Panc1 (cell line): ENCODE measurements at regions not wholly inside any gene's neighbourhood (a gene's known extent, or its start where the extent isn't known, plus 50 kb on each side); places are given as distances from the start of the nearest gene placed in this dataset.

Experiments
- ATAC-seq: fragments of 200-7000 bp; cut with Tn5 transposase; 2 replicates; pipeline ENCODE4 v1.9.1; 2020; ENCODE audit warnings: mild to moderate bottlenecking, moderate library complexity
- BruUV-seq: library from RNA; stranded (reverse); fragments of 400-500 nt; replicated peaks from 2 replicates; lab custom pipeline; 2021; lab: Mats Ljungman, UMichigan
- CTCF ChIA-PET: fragments of 300-600 bp; sonication (Branson Sonifier 250); formaldehyde crosslinking; loops from one replicate; lab custom pipeline; 2022; ENCODE audit warnings: antibody characterized with exemption; lab: Charles Lee
- POLR2A ChIA-PET: fragments of 300-600 bp; sonication (Branson Sonifier 250); formaldehyde crosslinking; loops from one replicate; lab custom pipeline; 2022; ENCODE audit warnings: antibody characterized with exemption; lab: Charles Lee
- DNase-seq: peaks from one replicate; pipeline ENCODE4 v3.0.0-alpha.2; 2010; ENCODE audit warnings: low read depth, low spot score
- H3K27ac ChIP-seq: 2 replicates; pipeline ENCODE4 v1.5.1; 2011; ENCODE audit warnings: mild to moderate bottlenecking, low read length, inconsistent platforms
- H3K27me3 ChIP-seq: fragments of 200-500 bp; sonication (Bioruptor generic); 2 replicates; pipeline ENCODE4 v1.6.0; 2014; ENCODE audit warnings: low read length, inconsistent platforms; ENCODE audit not compliant: control insufficient read depth, insufficient read depth
- H3K36me3 ChIP-seq: fragments of 200-500 bp; sonication (Bioruptor generic); 2 replicates; pipeline ENCODE4 v1.5.1; 2014; ENCODE audit warnings: inconsistent platforms, mild to moderate bottlenecking, low read length, moderate library complexity; ENCODE audit not compliant: control insufficient read depth, insufficient read depth
- H3K4me1 ChIP-seq: 2 replicates; pipeline ENCODE4 v1.5.1; 2011; ENCODE audit warnings: inconsistent platforms, mild to moderate bottlenecking, low read length, moderate library complexity; ENCODE audit not compliant: control insufficient read depth, insufficient read depth
- H3K4me3 ChIP-seq, 2 experiments: 2 replicates each; pipeline ENCODE4 v1.5.1; 2011 to 2012; ENCODE audit warnings: low read depth in 2 of 2, low read length in 2 of 2, mild to moderate bottlenecking in 2 of 2, inconsistent platforms in 1 of 2, moderate library complexity in 1 of 2
- H3K9me3 ChIP-seq: fragments of 200-500 bp; sonication (Bioruptor generic); 2 replicates; pipeline ENCODE4 v1.5.1; 2014; ENCODE audit warnings: low read depth, mild to moderate bottlenecking, inconsistent platforms, low read length, moderate library complexity; ENCODE audit not compliant: control insufficient read depth, insufficient read depth
- POLR2AphosphoS5 ChIP-seq: IDR thresholded peaks from 2 replicates; pipeline ENCODE4 v1.6.1; 2012; ENCODE audit warnings: mild to moderate bottlenecking, low read depth, low read length, moderate library complexity
- SIN3A ChIP-seq: IDR thresholded peaks from 2 replicates; pipeline ENCODE4 v1.6.1; 2012; ENCODE audit warnings: low read depth, mild to moderate bottlenecking, low read length, moderate library complexity, borderline replicate concordance; ENCODE audit not compliant: insufficient read depth
- TCF7L2 ChIP-seq: IDR thresholded peaks from 2 replicates; pipeline ENCODE4 v1.6.1; 2011; ENCODE audit warnings: mild to moderate bottlenecking, low read depth, low read length, inconsistent platforms
- in situ Hi-C: cut with HindIII; loops from 2 replicates; pipeline ENCODE4 v1.10.0; 2016; ENCODE audit warnings: low sequenced_read_pairs, low pct_unique_long_range_greater_than_20kb
- intact Hi-C: fragments of 100-400 bp; cut with micrococcal nuclease; formaldehyde crosslinking; loops from one replicate; pipeline ENCODE4 v1.10.0; 2022; ENCODE audit not compliant: unreplicated experiment
- TF ChIP-seq, protein P1 (sequence below): fragments of 450-650 bp; IDR thresholded peaks from 2 replicates; pipeline ENCODE4 v1.5.1; 2017; ENCODE audit warnings: mild to moderate bottlenecking
- TF ChIP-seq, protein P2 (sequence below), 2 experiments: IDR thresholded peaks; 2 replicates each; pipeline ENCODE4 v1.6.1; 2011 to 2012; ENCODE audit warnings: low read depth in 2 of 2, control low read depth in 1 of 2, low read length in 1 of 2, mild to moderate bottlenecking in 1 of 2, moderate library complexity in 1 of 2; ENCODE audit not compliant: insufficient read depth in 1 of 2

DNA sequence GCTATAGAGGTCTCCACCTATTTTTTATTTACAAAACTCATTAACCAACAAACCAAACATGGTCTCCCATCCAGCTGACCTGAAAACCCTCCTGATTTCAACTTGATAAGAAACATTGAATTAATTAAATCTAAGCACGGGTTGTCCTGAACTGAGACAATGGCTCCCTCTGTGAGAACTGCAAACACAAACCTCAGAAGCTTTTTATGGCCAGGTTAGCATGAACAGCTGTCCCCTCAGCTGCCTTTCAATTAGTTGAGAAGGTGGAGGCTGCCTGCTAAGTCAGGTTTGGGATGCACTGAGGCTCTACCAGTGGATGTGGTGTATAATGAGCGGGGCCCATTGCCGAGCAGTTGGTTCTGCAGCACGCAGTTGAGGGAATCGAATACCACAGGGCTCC is 258.5 kb upstream of the DDX18 start:
- no peaks in the 10 kb centered on the region for H3K4me1 ChIP-seq
- CTCF ChIA-PET, result no interaction called here
- no peak for DNase-seq
- H3K36me3 ChIP-seq, result no peaks in the 10 kb centered on the region
- intact Hi-C loops (no loop called here), in situ Hi-C loops (no loop called here)
- H3K4me3 ChIP-seq, result no peak overlapping the region
- no peaks in the 10 kb centered on the region for H3K9me3 ChIP-seq
- no peaks in the 10 kb centered on the region for H3K27me3 ChIP-seq
- TF ChIP-seq SIN3A, result no peak
- TF ChIP-seq, protein P1, sequence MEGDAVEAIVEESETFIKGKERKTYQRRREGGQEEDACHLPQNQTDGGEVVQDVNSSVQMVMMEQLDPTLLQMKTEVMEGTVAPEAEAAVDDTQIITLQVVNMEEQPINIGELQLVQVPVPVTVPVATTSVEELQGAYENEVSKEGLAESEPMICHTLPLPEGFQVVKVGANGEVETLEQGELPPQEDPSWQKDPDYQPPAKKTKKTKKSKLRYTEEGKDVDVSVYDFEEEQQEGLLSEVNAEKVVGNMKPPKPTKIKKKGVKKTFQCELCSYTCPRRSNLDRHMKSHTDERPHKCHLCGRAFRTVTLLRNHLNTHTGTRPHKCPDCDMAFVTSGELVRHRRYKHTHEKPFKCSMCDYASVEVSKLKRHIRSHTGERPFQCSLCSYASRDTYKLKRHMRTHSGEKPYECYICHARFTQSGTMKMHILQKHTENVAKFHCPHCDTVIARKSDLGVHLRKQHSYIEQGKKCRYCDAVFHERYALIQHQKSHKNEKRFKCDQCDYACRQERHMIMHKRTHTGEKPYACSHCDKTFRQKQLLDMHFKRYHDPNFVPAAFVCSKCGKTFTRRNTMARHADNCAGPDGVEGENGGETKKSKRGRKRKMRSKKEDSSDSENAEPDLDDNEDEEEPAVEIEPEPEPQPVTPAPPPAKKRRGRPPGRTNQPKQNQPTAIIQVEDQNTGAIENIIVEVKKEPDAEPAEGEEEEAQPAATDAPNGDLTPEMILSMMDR, result no peak
- no peak for TF ChIP-seq TCF7L2
- no peak for TF ChIP-seq POLR2AphosphoS5
- TF ChIP-seq, protein P2, sequence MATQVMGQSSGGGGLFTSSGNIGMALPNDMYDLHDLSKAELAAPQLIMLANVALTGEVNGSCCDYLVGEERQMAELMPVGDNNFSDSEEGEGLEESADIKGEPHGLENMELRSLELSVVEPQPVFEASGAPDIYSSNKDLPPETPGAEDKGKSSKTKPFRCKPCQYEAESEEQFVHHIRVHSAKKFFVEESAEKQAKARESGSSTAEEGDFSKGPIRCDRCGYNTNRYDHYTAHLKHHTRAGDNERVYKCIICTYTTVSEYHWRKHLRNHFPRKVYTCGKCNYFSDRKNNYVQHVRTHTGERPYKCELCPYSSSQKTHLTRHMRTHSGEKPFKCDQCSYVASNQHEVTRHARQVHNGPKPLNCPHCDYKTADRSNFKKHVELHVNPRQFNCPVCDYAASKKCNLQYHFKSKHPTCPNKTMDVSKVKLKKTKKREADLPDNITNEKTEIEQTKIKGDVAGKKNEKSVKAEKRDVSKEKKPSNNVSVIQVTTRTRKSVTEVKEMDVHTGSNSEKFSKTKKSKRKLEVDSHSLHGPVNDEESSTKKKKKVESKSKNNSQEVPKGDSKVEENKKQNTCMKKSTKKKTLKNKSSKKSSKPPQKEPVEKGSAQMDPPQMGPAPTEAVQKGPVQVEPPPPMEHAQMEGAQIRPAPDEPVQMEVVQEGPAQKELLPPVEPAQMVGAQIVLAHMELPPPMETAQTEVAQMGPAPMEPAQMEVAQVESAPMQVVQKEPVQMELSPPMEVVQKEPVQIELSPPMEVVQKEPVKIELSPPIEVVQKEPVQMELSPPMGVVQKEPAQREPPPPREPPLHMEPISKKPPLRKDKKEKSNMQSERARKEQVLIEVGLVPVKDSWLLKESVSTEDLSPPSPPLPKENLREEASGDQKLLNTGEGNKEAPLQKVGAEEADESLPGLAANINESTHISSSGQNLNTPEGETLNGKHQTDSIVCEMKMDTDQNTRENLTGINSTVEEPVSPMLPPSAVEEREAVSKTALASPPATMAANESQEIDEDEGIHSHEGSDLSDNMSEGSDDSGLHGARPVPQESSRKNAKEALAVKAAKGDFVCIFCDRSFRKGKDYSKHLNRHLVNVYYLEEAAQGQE (IDR thresholded peaks at IDR 0.05; ENCODE audit: insufficient read depth in 1 of 2, low read depth in 2 of 2, low read length in 1 of 2), result no peak
- ATAC-seq, result no peak
- H3K27ac ChIP-seq, result no peak overlapping the region
- POLR2A ChIA-PET, result no interaction called here
- BruUV-seq, result no TSS peak

DNA sequence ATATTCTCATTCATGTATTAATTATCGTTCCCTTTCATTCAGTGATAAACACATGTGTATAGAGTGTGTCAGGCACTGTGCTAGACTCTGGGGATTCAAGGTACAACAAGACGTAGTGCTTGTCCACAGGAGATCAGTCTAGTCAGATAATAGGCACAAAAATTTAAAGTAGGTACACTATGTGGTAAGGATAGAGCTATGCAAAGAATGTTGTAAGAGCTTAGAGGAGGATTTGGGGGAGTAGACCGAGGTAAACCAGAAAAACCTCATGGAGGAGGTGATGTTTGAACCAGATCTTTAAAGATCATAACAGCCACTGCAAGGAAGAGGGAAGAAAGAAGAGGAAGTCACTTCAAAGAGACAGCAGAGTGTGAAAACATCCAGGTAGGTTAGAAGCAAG is 256.9 kb upstream of the DDX18 start:
- in situ Hi-C loops, result no loop called here
- no peaks in the 10 kb centered on the region for H3K36me3 ChIP-seq
- H3K4me3 ChIP-seq, result no peak overlapping the region
- no peaks in the 10 kb centered on the region for H3K9me3 ChIP-seq
- ATAC-seq (no peak), DNase-seq (no peak)
- H3K27me3 ChIP-seq, result no peaks in the 10 kb centered on the region
- BruUV-seq, result no TSS peak
- TF ChIP-seq, protein P2 (IDR thresholded peaks at IDR 0.05; ENCODE audit: insufficient read depth in 1 of 2, low read depth in 2 of 2, low read length in 1 of 2), result no peak
- TF ChIP-seq TCF7L2, result no peak
- no peak for TF ChIP-seq POLR2AphosphoS5
- TF ChIP-seq SIN3A, result no peak
- no peaks in the 10 kb centered on the region for H3K4me1 ChIP-seq
- intact Hi-C loops, result no loop called here
- ChIA-PET POLR2A (no interaction called here), CTCF (no interaction called here)
- no peak overlapping the region for H3K27ac ChIP-seq
